HL-60 (cell line): ENCODE measurements at regions not wholly inside any gene's neighbourhood (a gene's known extent, or its start where the extent isn't known, plus 50 kb on each side); places are given as distances from the start of the nearest gene placed in this dataset.

ENCODE experiments used
- DNase-seq, 2 experiments: peaks; one replicate each; pipeline ENCODE4 v3.0.0-alpha.2; 2010 to 2020; ENCODE audit warnings: low read depth in 1 of 2, low spot score in 1 of 2
- H3K27ac ChIP-seq: fragments of 250-450 bp; sonication (Bioruptor Pico); replicated peaks from 2 replicates; pipeline ENCODE4 v1.5.1; 2020; ENCODE audit warnings: mild to moderate bottlenecking, moderate library complexity
- H3K27me3 ChIP-seq: fragments of 250-450 bp; sonication (Bioruptor Pico); 2 replicates; pipeline ENCODE4 v1.5.1; 2021; ENCODE audit warnings: mild to moderate bottlenecking, moderate library complexity; ENCODE audit not compliant: insufficient read depth, poor library complexity, severe bottlenecking
- H3K4me3 ChIP-seq: replicated peaks from 2 replicates; pipeline ENCODE4 v1.5.1; 2011; ENCODE audit warnings: mild to moderate bottlenecking, control low read depth, low read length; ENCODE audit not compliant: insufficient read depth
- GABPA ChIP-seq: IDR thresholded peaks from 2 replicates; pipeline ENCODE4 v1.6.1; 2012; ENCODE audit warnings: low read depth
- POLR2AphosphoS5 ChIP-seq: IDR thresholded peaks from 2 replicates; pipeline ENCODE4 v1.6.1; 2012; ENCODE audit warnings: low read depth
- SPI1 ChIP-seq: IDR thresholded peaks from 2 replicates; pipeline ENCODE4 v1.6.1; 2012; ENCODE audit warnings: low read depth, mild to moderate bottlenecking, borderline replicate concordance
- TF ChIP-seq, protein P1 (sequence below): IDR thresholded peaks from one replicate; pipeline ENCODE4 v1.5.1; 2011; ENCODE audit warnings: low read length, control low read depth, inconsistent platforms; ENCODE audit not compliant: insufficient read depth
- TF ChIP-seq, protein P2 (sequence below): IDR thresholded peaks from 2 replicates; pipeline ENCODE4 v1.6.1; 2012; ENCODE audit warnings: low read depth; ENCODE audit not compliant: insufficient replicate concordance

DNA sequence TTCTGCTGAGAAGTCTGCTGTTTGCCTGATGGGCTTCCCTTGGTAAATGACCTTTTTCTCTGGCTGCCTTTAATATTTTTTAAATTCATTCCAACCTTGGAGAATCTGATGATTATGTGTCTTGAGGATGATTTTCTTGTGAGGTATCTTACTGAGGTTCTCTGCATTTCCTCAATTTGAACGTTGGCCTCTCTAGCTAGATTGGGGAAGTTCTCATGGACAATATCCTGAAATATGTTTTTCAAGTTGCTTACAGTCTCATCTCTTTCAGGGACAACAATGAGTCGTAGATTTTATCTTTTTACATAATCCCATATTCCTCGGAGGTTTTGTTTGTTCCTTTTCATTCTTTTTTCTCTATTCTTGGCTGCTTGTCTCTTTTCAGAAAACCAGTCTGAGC, 208.4 kb downstream of the KIF20B start:
- DNase-seq = no peak
- H3K4me3 ChIP-seq = no peak overlapping the region
- H3K27ac ChIP-seq = no peak overlapping the region
- TF ChIP-seq SPI1 = peak; percentile 58
- TF ChIP-seq GABPA = no peak
- TF ChIP-seq, protein P1, sequence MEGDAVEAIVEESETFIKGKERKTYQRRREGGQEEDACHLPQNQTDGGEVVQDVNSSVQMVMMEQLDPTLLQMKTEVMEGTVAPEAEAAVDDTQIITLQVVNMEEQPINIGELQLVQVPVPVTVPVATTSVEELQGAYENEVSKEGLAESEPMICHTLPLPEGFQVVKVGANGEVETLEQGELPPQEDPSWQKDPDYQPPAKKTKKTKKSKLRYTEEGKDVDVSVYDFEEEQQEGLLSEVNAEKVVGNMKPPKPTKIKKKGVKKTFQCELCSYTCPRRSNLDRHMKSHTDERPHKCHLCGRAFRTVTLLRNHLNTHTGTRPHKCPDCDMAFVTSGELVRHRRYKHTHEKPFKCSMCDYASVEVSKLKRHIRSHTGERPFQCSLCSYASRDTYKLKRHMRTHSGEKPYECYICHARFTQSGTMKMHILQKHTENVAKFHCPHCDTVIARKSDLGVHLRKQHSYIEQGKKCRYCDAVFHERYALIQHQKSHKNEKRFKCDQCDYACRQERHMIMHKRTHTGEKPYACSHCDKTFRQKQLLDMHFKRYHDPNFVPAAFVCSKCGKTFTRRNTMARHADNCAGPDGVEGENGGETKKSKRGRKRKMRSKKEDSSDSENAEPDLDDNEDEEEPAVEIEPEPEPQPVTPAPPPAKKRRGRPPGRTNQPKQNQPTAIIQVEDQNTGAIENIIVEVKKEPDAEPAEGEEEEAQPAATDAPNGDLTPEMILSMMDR = no peak
- TF ChIP-seq, protein P2, sequence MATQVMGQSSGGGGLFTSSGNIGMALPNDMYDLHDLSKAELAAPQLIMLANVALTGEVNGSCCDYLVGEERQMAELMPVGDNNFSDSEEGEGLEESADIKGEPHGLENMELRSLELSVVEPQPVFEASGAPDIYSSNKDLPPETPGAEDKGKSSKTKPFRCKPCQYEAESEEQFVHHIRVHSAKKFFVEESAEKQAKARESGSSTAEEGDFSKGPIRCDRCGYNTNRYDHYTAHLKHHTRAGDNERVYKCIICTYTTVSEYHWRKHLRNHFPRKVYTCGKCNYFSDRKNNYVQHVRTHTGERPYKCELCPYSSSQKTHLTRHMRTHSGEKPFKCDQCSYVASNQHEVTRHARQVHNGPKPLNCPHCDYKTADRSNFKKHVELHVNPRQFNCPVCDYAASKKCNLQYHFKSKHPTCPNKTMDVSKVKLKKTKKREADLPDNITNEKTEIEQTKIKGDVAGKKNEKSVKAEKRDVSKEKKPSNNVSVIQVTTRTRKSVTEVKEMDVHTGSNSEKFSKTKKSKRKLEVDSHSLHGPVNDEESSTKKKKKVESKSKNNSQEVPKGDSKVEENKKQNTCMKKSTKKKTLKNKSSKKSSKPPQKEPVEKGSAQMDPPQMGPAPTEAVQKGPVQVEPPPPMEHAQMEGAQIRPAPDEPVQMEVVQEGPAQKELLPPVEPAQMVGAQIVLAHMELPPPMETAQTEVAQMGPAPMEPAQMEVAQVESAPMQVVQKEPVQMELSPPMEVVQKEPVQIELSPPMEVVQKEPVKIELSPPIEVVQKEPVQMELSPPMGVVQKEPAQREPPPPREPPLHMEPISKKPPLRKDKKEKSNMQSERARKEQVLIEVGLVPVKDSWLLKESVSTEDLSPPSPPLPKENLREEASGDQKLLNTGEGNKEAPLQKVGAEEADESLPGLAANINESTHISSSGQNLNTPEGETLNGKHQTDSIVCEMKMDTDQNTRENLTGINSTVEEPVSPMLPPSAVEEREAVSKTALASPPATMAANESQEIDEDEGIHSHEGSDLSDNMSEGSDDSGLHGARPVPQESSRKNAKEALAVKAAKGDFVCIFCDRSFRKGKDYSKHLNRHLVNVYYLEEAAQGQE = no peak
- no peak for TF ChIP-seq POLR2AphosphoS5
- no peaks in the 10 kb centered on the region for H3K27me3 ChIP-seq

DNA sequence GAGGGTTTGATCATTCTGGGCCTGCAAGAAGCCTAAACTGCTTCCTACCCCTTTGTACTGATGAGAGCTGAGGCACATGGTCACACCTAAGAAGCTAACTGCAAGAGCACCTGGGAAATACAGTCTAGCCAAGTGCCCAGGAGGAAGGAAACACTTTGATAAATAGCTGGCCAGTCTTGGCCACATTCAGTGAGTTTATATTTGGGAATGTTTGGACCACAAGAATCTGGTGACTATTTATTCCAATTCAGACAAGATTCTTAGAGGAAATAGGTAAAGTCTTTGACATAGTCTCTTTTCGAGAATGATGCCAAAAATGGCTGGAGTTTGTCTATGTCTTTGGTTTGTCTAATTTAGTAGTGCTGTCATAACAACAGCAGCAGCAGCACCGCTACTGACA, 213.6 kb downstream of the KIF20B start:
- no peak overlapping the region for H3K27ac ChIP-seq
- TF ChIP-seq, protein P1 = no peak
- no peak for TF ChIP-seq GABPA
- TF ChIP-seq POLR2AphosphoS5 = no peak
- TF ChIP-seq, protein P2 = no peak
- no peak for TF ChIP-seq SPI1
- DNase-seq = no peak
- no peaks in the 10 kb centered on the region for H3K27me3 ChIP-seq
- no peak overlapping the region for H3K4me3 ChIP-seq

DNA sequence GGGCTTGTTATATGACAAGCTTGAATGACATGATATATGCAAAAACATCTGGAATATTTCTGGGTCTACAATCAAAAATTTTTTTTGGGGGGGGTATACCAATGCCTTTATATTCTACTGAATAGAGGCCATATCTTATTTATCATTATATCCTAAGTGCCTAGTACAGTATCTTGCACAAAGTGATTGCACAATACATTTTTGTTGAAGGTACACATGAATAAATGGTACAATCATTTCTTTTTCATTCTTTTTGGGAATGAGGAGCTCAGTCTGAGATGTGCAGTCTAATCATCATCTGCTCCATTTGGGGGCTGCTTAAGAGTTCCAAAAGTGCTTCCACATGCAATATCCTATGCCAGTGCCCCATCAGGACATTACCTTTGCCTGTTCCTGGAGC, 214.6 kb downstream of the KIF20B start:
- Histone ChIP-seq H3K4me3 (no peak overlapping the region), H3K27me3 (no peaks in the 10 kb centered on the region), H3K27ac (no peak overlapping the region)
- TF ChIP-seq POLR2AphosphoS5 (no peak), GABPA (no peak), SPI1 (no peak)
- TF ChIP-seq, protein P2 = no peak
- TF ChIP-seq, protein P1 = no peak
- DNase-seq = no peak
